ENCODE measurements at regions not wholly inside any gene's neighbourhood (a gene's known extent, or its start where the extent isn't known, plus 50 kb on each side); places are given as distances from the start of the nearest gene placed in this dataset.

DNA sequence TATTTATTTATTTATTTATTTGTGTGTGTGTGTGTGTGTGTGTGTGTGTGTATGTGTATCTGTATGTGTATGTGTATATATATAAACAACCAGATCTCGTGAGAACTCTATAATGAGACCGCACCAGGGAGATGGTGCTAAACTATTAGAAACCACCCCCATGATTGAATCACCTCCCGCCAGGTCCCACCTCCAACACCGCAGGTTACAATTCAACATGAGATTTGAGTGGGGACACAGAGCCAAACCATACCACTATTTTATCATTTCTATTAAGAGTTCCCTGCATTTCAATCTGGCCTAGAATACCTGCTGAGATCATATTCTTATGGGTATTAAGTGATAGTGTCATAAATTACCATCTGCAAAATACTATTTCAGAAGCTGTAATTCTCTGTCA lies 243.8 kb upstream of the PLEKHG7 start (continued):
- TF ChIP-seq, protein P1, sequence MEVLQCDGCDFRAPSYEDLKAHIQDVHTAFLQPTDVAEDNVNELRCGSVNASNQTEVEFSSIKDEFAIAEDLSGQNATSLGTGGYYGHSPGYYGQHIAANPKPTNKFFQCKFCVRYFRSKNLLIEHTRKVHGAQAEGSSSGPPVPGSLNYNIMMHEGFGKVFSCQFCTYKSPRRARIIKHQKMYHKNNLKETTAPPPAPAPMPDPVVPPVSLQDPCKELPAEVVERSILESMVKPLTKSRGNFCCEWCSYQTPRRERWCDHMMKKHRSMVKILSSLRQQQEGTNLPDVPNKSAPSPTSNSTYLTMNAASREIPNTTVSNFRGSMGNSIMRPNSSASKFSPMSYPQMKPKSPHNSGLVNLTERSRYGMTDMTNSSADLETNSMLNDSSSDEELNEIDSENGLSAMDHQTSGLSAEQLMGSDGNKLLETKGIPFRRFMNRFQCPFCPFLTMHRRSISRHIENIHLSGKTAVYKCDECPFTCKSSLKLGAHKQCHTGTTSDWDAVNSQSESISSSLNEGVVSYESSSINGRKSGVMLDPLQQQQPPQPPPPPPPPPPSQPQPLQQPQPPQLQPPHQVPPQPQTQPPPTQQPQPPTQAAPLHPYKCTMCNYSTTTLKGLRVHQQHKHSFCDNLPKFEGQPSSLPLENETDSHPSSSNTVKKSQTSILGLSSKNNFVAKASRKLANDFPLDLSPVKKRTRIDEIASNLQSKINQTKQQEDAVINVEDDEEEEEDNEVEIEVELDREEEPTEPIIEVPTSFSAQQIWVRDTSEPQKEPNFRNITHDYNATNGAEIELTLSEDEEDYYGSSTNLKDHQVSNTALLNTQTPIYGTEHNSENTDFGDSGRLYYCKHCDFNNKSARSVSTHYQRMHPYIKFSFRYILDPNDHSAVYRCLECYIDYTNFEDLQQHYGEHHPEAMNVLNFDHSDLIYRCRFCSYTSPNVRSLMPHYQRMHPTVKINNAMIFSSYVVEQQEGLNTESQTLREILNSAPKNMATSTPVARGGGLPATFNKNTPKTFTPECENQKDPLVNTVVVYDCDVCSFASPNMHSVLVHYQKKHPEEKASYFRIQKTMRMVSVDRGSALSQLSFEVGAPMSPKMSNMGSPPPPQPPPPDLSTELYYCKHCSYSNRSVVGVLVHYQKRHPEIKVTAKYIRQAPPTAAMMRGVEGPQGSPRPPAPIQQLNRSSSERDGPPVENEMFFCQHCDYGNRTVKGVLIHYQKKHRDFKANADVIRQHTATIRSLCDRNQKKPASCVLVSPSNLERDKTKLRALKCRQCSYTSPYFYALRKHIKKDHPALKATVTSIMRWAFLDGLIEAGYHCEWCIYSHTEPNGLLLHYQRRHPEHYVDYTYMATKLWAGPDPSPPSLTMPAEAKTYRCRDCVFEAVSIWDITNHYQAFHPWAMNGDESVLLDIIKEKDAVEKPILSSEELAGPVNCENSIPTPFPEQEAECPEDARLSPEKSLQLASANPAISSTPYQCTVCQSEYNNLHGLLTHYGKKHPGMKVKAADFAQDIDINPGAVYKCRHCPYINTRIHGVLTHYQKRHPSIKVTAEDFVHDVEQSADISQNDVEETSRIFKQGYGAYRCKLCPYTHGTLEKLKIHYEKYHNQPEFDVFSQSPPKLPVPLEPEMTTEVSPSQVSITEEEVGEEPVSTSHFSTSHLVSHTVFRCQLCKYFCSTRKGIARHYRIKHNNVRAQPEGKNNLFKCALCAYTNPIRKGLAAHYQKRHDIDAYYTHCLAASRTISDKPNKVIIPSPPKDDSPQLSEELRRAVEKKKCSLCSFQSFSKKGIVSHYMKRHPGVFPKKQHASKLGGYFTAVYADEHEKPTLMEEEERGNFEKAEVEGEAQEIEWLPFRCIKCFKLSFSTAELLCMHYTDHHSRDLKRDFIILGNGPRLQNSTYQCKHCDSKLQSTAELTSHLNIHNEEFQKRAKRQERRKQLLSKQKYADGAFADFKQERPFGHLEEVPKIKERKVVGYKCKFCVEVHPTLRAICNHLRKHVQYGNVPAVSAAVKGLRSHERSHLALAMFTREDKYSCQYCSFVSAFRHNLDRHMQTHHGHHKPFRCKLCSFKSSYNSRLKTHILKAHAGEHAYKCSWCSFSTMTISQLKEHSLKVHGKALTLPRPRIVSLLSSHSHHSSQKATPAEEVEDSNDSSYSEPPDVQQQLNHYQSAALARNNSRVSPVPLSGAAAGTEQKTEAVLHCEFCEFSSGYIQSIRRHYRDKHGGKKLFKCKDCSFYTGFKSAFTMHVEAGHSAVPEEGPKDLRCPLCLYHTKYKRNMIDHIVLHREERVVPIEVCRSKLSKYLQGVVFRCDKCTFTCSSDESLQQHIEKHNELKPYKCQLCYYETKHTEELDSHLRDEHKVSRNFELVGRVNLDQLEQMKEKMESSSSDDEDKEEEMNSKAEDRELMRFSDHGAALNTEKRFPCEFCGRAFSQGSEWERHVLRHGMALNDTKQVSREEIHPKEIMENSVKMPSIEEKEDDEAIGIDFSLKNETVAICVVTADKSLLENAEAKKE (CRISPR knock-in tag; IDR thresholded peaks at IDR 0.05), result no peak
- no peak for TF ChIP-seq ZNF114 (CRISPR knock-in tag; IDR thresholded peaks at IDR 0.05)
- TF ChIP-seq, protein P2, sequence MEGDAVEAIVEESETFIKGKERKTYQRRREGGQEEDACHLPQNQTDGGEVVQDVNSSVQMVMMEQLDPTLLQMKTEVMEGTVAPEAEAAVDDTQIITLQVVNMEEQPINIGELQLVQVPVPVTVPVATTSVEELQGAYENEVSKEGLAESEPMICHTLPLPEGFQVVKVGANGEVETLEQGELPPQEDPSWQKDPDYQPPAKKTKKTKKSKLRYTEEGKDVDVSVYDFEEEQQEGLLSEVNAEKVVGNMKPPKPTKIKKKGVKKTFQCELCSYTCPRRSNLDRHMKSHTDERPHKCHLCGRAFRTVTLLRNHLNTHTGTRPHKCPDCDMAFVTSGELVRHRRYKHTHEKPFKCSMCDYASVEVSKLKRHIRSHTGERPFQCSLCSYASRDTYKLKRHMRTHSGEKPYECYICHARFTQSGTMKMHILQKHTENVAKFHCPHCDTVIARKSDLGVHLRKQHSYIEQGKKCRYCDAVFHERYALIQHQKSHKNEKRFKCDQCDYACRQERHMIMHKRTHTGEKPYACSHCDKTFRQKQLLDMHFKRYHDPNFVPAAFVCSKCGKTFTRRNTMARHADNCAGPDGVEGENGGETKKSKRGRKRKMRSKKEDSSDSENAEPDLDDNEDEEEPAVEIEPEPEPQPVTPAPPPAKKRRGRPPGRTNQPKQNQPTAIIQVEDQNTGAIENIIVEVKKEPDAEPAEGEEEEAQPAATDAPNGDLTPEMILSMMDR (conservative IDR thresholded peaks at IDR 0.05; ENCODE audit: low read depth in 2 of 2), result no peak

DNA sequence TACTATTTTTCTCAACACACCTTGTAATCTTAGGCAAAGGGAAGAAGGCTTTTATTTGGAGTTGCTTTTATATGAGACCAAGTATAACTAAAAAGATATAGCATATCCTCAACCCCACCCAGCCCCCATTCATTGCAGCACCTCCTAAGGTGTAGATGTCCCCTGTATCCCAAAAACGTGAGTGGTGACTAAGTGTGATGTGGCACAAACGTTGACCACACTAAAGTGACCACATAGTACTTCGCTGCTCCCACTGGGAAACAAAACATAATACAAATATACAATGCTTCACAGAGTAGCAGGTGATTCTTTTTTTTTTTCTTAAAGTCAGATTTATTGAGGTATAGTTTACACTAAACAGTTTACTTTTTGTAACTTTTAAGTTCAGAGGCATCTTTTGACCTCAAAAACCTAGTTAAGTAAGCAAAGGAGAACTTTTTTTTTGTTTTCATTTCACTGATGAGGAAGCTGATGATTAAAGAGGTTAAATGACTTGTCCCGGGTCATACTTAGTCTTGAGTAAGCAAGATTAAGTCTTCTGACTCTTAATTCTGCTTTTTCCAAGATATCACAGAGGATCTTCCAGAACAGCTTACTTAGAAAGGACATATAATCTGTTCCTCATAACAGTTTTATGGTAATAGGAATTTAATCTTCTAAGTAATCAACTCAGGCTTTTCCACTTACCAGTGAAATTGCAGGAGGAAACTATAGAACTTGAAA lies 245.2 kb upstream of the PLEKHG7 start:
- Mint-ChIP-seq H3K4me3 (no peak overlapping the region), H3K27me3 (ENCODE audit: insufficient read depth, low read depth, poor library complexity) (no peaks in the 10 kb centered on the region), H3K4me1 (peaks cover 3% of the 10 kb centered on the region), H3K27ac (no peak overlapping the region), H3K36me3 (ENCODE audit: low read depth) (peaks cover 11% of the 10 kb centered on the region), H3K9me3 (peaks cover 8% of the 10 kb centered on the region)
- H3F3A ChIP-seq (replicated peaks; ENCODE audit: low read depth), result no peaks in the 10 kb centered on the region
- H3K9me2 ChIP-seq (ENCODE audit: insufficient read depth), result peaks cover 18% of the 10 kb centered on the region
- no peaks in the 10 kb centered on the region for H3K36me3 ChIP-seq (ENCODE audit: insufficient read depth)
- no peak overlapping the region for H3K27ac ChIP-seq (ENCODE audit: low read depth)
- H3K79me2 ChIP-seq (replicated peaks; ENCODE audit: insufficient read depth), result no peaks in the 10 kb centered on the region
- H2AFZ ChIP-seq, result no peak overlapping the region
- DNase-seq (ENCODE audit: low spot score), result no peak
- H4K20me1 ChIP-seq (replicated peaks; ENCODE audit: insufficient read depth), result no peaks in the 10 kb centered on the region
- 0 out of 2 replicates have a peak, but pooled peaks cover 5% of the 10 kb centered on the region for H3K4me1 ChIP-seq (ENCODE audit: insufficient read depth)
- no peak for ATAC-seq
- H3K4me3 ChIP-seq, result no peak overlapping the region
- H3K4me2 ChIP-seq, result no peak overlapping the region
- no peaks in the 10 kb centered on the region for H3K27me3 ChIP-seq (ENCODE audit: insufficient read depth)
- TF ChIP-seq EZH2 (IDR thresholded peaks at IDR 0.05; ENCODE audit: low read depth, unreplicated experiment), result no peak
- no peak for TF ChIP-seq JUNB (IDR thresholded peaks at IDR 0.05; ENCODE audit: unreplicated experiment)
- TF ChIP-seq, protein P2 (conservative IDR thresholded peaks at IDR 0.05; ENCODE audit: low read depth in 2 of 2), result no peak
- TF ChIP-seq CREB1 (CRISPR knock-in tag; IDR thresholded peaks at IDR 0.05; ENCODE audit: low read depth), result no peak
- TF ChIP-seq, protein P3, sequence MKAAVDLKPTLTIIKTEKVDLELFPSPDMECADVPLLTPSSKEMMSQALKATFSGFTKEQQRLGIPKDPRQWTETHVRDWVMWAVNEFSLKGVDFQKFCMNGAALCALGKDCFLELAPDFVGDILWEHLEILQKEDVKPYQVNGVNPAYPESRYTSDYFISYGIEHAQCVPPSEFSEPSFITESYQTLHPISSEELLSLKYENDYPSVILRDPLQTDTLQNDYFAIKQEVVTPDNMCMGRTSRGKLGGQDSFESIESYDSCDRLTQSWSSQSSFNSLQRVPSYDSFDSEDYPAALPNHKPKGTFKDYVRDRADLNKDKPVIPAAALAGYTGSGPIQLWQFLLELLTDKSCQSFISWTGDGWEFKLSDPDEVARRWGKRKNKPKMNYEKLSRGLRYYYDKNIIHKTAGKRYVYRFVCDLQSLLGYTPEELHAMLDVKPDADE (IDR thresholded peaks at IDR 0.05), result no peak
- no peak for TF ChIP-seq ZNF114 (CRISPR knock-in tag; IDR thresholded peaks at IDR 0.05)
- no peak for TF ChIP-seq EZH2phosphoT487 (IDR thresholded peaks at IDR 0.05; ENCODE audit: unreplicated experiment)
- no peak for TF ChIP-seq NANOG (IDR thresholded peaks at IDR 0.05; ENCODE audit: borderline replicate concordance)
- TF ChIP-seq STAT1 (IDR thresholded peaks at IDR 0.05; ENCODE audit: unreplicated experiment), result no peak

All from GM23338 (cell line).